ENCODE measurements at regions not wholly inside any gene's neighbourhood (a gene's known extent, or its start where the extent isn't known, plus 50 kb on each side); places are given as distances from the start of the nearest gene placed in this dataset.

GRCh38 chr2:3054066-3054465, 323.6 kb downstream of the EIPR1 start:
- TF ChIP-seq CTCF (IDR thresholded peaks at IDR 0.05) (no peak), POLR2A (IDR thresholded peaks at IDR 0.05) (no peak)

All from sigmoid colon (tissue), 3 donors.